HepG2 (cell line): ENCODE measurements at regions not wholly inside any gene's neighbourhood (a gene's known extent, or its start where the extent isn't known, plus 50 kb on each side); places are given as distances from the start of the nearest gene placed in this dataset.

Experiments used
- ATAC-seq: fragments of 200-7000 bp; cut with Tn5 transposase; 3 replicates; pipeline ENCODE4 v1.9.1; 2020; ENCODE audit warnings: mild to moderate bottlenecking, moderate library complexity
- BruUV-seq: library from RNA; stranded (reverse); fragments of 400-500 nt; replicated peaks from 2 replicates; lab custom pipeline; 2021; lab: Mats Ljungman, UMichigan
- CTCF ChIA-PET: fragments of 300-600 bp; formaldehyde crosslinking; extraction: SDS; loops from one replicate; lab custom pipeline; 2021; ENCODE audit warnings: low total read pairs, inconsistent platforms, low intra/inter-chr PET ratio; lab: Yijun Ruan, JAX
- POLR2A ChIA-PET: fragments of 350-600 bp; sonication (Branson Sonifier 250); formaldehyde crosslinking; loops from one replicate; lab custom pipeline; 2020; ENCODE audit warnings: antibody characterized with exemption, inconsistent platforms; lab: Yijun Ruan, JAX
- DNase-seq: peaks from one replicate; pipeline ENCODE4 v3.0.0-alpha.2; 2015; ENCODE audit warnings: low spot score
- FAIRE-seq: peaks from 3 replicates; lab custom pipeline; 2011; peaks lifted over from hg19 to GRCh38; lab: Jason Lieb, UNC
- H2AFZ ChIP-seq: one replicate; pipeline ENCODE4 v1.6.1; 2011; ENCODE audit warnings: low read length, inconsistent platforms
- H3K27ac ChIP-seq: fragments of 300-600 bp; 3 replicates; pipeline ENCODE4 v1.8.0; 2011; ENCODE audit warnings: mixed run types, mild to moderate bottlenecking, mixed read lengths, low read length, inconsistent platforms; ENCODE audit not compliant: insufficient read depth; ENCODE audit errors: extremely low read length
- H3K27me3 ChIP-seq, 2 experiments: fragments of 200-600 bp in 1 of 2; 2 replicates in 1 of 2; 3 replicates in 1 of 2; pipeline versions ENCODE4 v1.6.0 to v1.8.0; 2011; ENCODE audit warnings: low read length in 2 of 2, mild to moderate bottlenecking in 2 of 2, moderate library complexity in 2 of 2, inconsistent platforms in 1 of 2; ENCODE audit not compliant: insufficient read depth in 2 of 2, control insufficient read depth in 1 of 2
- H3K36me3 ChIP-seq, 2 experiments: fragments of 200-600 bp in 1 of 2; replicated peaks in 1 of 2; 2 replicates in 1 of 2; 3 replicates in 1 of 2; pipeline versions ENCODE4 v1.5.1 to v1.8.0; 2011; ENCODE audit warnings: low read length in 2 of 2, inconsistent platforms in 1 of 2; ENCODE audit not compliant: insufficient read depth in 2 of 2, control insufficient read depth in 1 of 2
- H3K4me1 ChIP-seq: 2 replicates; pipeline ENCODE4 v1.5.1; 2012; ENCODE audit warnings: low read length, inconsistent platforms; ENCODE audit not compliant: insufficient read depth
- H3K4me2 ChIP-seq: 2 replicates; pipeline ENCODE4 v1.6.0; 2011; ENCODE audit warnings: low read depth, low read length, inconsistent platforms
- H3K4me3 ChIP-seq, 3 experiments: fragments of 200-600 bp in 1 of 3; sonication (generic), shearing (Covaris generic) in 1 of 3; replicated peaks in 1 of 3; 2 replicates each; pipeline ENCODE4 v1.5.1; 2011 to 2016; ENCODE audit warnings: low read length in 3 of 3, inconsistent platforms in 2 of 3, low read depth in 2 of 3, mild to moderate bottlenecking in 2 of 3, control low read depth in 1 of 3, mixed read lengths in 1 of 3; ENCODE audit not compliant: insufficient read depth in 1 of 3
- H3K79me2 ChIP-seq: one replicate; pipeline ENCODE4 v1.6.1; 2011; ENCODE audit warnings: low read length, inconsistent platforms; ENCODE audit not compliant: insufficient read depth
- H3K9ac ChIP-seq: 2 replicates; pipeline ENCODE4 v1.6.0; 2011; ENCODE audit warnings: mild to moderate bottlenecking, low read depth, low read length, inconsistent platforms; ENCODE audit not compliant: insufficient read depth
- H3K9me3 ChIP-seq: 2 replicates; pipeline ENCODE4 v1.5.1; 2012; ENCODE audit warnings: mild to moderate bottlenecking, low read length
- H4K20me1 ChIP-seq: 2 replicates; pipeline ENCODE4 v1.6.0; 2011; ENCODE audit warnings: inconsistent platforms, mild to moderate bottlenecking, low read length, moderate library complexity; ENCODE audit not compliant: insufficient read depth
- AKAP8 ChIP-seq: sonication (generic); formaldehyde crosslinking; IDR thresholded peaks from 2 replicates; pipeline ENCODE4 v1.5.1; 2020; ENCODE audit warnings: mild to moderate bottlenecking, missing genetic modification reagents
- ARNTL ChIP-seq: sonication (generic); formaldehyde crosslinking; IDR thresholded peaks from 2 replicates; pipeline ENCODE4 v1.4.0; 2020; ENCODE audit warnings: mild to moderate bottlenecking, missing genetic modification reagents
- FOXO1 ChIP-seq: sonication (generic); formaldehyde crosslinking; IDR thresholded peaks from 2 replicates; pipeline ENCODE4 v1.4.0; 2020; ENCODE audit warnings: missing genetic modification reagents
- HNRNPUL1 ChIP-seq: fragments of 200-400 bp; formaldehyde crosslinking; IDR thresholded peaks from 2 replicates; pipeline ENCODE4 v1.6.1; 2017; ENCODE audit warnings: low read depth, mild to moderate bottlenecking, low read length, moderate library complexity
- JUND ChIP-seq: sonication (generic); formaldehyde crosslinking; IDR thresholded peaks from 2 replicates; pipeline ENCODE4 v1.8.0; 2022; ENCODE audit warnings: mild to moderate bottlenecking, missing genetic modification reagents
- MED1 ChIP-seq: sonication (generic); formaldehyde crosslinking; IDR thresholded peaks from 2 replicates; pipeline ENCODE4 v1.4.0; 2020; ENCODE audit warnings: missing genetic modification reagents
- MEF2D ChIP-seq: sonication (generic); formaldehyde crosslinking; IDR thresholded peaks from 2 replicates; pipeline ENCODE4 v1.5.1; 2020; ENCODE audit warnings: mild to moderate bottlenecking, missing genetic modification reagents
- ZKSCAN1 ChIP-seq: fragments of 150-350 bp; IDR thresholded peaks from 2 replicates; pipeline ENCODE4 v1.6.1; 2014; ENCODE audit warnings: low read length
- ZNF263 ChIP-seq: sonication (generic); formaldehyde crosslinking; IDR thresholded peaks from 2 replicates; pipeline ENCODE4 v1.4.0; 2020; ENCODE audit warnings: missing genetic modification reagents
- ZNF382 ChIP-seq: sonication (generic); formaldehyde crosslinking; IDR thresholded peaks from 2 replicates; pipeline ENCODE4 v1.5.0; 2020; ENCODE audit warnings: missing genetic modification reagents, mild to moderate bottlenecking, borderline replicate concordance
- ZNF460 ChIP-seq: sonication (generic); formaldehyde crosslinking; IDR thresholded peaks from 2 replicates; pipeline ENCODE4 v1.5.1; 2020; ENCODE audit warnings: missing genetic modification reagents, mild to moderate bottlenecking, borderline replicate concordance
- WGBS: methylation state at CpG from one replicate; pipeline ENCODE4 v1.1.6; 2017; ENCODE audit warnings: low lambda C conversion rate; 5-methylcytosine and 5-hydroxymethylcytosine counted together
- in situ Hi-C: cut with HindIII; loops from 2 replicates; pipeline ENCODE4 v1.10.0; 2017; ENCODE audit warnings: low pct_unique_long_range_greater_than_20kb; ENCODE audit not compliant: extremely low pct_ligation_motif_present
- intact Hi-C: fragments of 100-400 bp; cut with micrococcal nuclease; formaldehyde crosslinking; loops from one replicate; pipeline ENCODE4 v1.10.0; 2022; ENCODE audit not compliant: unreplicated experiment
- TF ChIP-seq, protein P1 (sequence below): sonication (generic); formaldehyde crosslinking; conservative IDR thresholded peaks from 2 replicates; pipeline ENCODE4 v1.5.0; 2020; ENCODE audit warnings: missing genetic modification reagents
- TF ChIP-seq, protein P2 (sequence below): IDR thresholded peaks from 2 replicates; pipeline ENCODE4 v1.6.1; 2016
- TF ChIP-seq, protein P3 (sequence below): IDR thresholded peaks from 2 replicates; pipeline ENCODE4 v1.6.1; 2016; ENCODE audit warnings: missing genetic modification reagents, missing compliant biosample characterization
- TF ChIP-seq, protein P4 (sequence below), 2 experiments: sonication (generic) in 1 of 2; formaldehyde crosslinking in 1 of 2; IDR thresholded peaks; 2 replicates each; pipeline versions ENCODE4 v1.4.0 to v1.6.1; 2018 to 2020; ENCODE audit warnings: missing genetic modification reagents in 2 of 2, borderline replicate concordance in 1 of 2, low read depth in 1 of 2, mild to moderate bottlenecking in 1 of 2, missing biosample characterization in 1 of 2

DNA sequence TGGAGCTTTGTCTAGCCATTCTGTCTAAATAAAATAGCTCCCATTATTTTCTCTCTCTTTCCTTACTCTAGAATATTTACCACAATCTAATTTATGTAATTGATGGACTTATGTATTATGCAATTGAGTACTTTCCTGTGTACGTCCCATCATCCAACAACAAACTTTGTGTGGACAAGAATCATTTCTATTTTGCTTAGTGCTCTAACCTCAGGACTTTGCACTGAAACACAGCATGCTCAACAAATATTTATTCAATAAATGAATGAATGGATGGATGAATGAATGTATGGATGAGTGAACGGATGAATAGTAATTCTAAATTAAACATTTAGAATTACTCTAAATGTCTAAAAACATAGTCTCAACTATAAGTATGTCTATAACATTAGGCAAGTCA lies 115.2 kb upstream of the RORA start (continued):
- TF ChIP-seq MEF2D (CRISPR knock-in tag) (no peak), ZNF263 (no peak), HNRNPUL1 (no peak), ZNF460 (no peak), FOXO1 (CRISPR knock-in tag) (no peak), ARNTL (CRISPR knock-in tag) (no peak)

DNA sequence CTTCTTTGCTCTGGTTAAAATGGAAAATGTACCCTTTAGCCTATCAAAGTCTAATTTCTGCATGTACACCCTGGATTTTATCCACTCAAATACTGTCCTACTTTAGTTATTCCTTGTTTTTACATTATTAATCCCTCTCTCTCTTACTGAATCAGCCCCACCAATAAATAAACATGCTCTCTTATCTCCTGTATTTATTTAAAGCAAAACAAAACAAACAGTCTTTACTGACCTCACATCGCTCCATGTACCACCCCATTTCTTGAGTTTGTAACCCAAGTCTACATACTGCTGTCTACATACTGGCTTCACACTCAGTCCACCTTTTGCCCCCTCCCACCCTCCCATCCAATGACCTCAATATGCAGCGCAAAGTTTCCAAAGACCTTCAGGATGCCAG lies 113.3 kb upstream of the RORA start:
- H2AFZ ChIP-seq = no peak overlapping the region
- no peak for ATAC-seq
- in situ Hi-C loops (no loop called here), intact Hi-C loops (no loop called here)
- H3K36me3 ChIP-seq = no peaks in the 10 kb centered on the region
- 51% methylated on average over 2 of the region's 2 CpGs for WGBS
- no peak overlapping the region for H3K4me2 ChIP-seq
- no peaks in the 10 kb centered on the region for H3K4me1 ChIP-seq
- POLR2A ChIA-PET = no interaction called here
- H3K9ac ChIP-seq = no peak overlapping the region
- no peak overlapping the region for H3K4me3 ChIP-seq
- no peaks in the 10 kb centered on the region for H3K9me3 ChIP-seq
- BruUV-seq = no TSS peak
- no peak for FAIRE-seq
- DNase-seq = no peak
- no peaks in the 10 kb centered on the region for H3K79me2 ChIP-seq
- CTCF ChIA-PET = no interaction called here
- H4K20me1 ChIP-seq = no peaks in the 10 kb centered on the region
- no peak overlapping the region for H3K27ac ChIP-seq
- no peaks in the 10 kb centered on the region for H3K27me3 ChIP-seq
- TF ChIP-seq, protein P1, sequence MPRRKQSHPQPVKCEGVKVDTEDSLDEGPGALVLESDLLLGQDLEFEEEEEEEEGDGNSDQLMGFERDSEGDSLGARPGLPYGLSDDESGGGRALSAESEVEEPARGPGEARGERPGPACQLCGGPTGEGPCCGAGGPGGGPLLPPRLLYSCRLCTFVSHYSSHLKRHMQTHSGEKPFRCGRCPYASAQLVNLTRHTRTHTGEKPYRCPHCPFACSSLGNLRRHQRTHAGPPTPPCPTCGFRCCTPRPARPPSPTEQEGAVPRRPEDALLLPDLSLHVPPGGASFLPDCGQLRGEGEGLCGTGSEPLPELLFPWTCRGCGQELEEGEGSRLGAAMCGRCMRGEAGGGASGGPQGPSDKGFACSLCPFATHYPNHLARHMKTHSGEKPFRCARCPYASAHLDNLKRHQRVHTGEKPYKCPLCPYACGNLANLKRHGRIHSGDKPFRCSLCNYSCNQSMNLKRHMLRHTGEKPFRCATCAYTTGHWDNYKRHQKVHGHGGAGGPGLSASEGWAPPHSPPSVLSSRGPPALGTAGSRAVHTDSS = no peak
- TF ChIP-seq, protein P2, sequence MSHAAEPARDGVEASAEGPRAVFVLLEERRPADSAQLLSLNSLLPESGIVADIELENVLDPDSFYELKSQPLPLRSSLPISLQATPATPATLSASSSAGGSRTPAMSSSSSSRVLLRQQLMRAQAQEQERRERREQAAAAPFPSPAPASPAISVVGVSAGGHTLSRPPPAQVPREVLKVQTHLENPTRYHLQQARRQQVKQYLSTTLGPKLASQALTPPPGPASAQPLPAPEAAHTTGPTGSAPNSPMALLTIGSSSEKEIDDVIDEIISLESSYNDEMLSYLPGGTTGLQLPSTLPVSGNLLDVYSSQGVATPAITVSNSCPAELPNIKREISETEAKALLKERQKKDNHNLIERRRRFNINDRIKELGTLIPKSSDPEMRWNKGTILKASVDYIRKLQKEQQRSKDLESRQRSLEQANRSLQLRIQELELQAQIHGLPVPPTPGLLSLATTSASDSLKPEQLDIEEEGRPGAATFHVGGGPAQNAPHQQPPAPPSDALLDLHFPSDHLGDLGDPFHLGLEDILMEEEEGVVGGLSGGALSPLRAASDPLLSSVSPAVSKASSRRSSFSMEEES (CRISPR knock-in tag) = no peak
- TF ChIP-seq ZKSCAN1 (no peak), JUND (CRISPR knock-in tag) (no peak), MED1 (CRISPR knock-in tag) (no peak), ZNF382 (no peak), AKAP8 (CRISPR knock-in tag) (no peak)
- TF ChIP-seq, protein P3, sequence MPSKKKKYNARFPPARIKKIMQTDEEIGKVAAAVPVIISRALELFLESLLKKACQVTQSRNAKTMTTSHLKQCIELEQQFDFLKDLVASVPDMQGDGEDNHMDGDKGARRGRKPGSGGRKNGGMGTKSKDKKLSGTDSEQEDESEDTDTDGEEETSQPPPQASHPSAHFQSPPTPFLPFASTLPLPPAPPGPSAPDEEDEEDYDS (CRISPR knock-in tag) = no peak
- TF ChIP-seq, protein P4, sequence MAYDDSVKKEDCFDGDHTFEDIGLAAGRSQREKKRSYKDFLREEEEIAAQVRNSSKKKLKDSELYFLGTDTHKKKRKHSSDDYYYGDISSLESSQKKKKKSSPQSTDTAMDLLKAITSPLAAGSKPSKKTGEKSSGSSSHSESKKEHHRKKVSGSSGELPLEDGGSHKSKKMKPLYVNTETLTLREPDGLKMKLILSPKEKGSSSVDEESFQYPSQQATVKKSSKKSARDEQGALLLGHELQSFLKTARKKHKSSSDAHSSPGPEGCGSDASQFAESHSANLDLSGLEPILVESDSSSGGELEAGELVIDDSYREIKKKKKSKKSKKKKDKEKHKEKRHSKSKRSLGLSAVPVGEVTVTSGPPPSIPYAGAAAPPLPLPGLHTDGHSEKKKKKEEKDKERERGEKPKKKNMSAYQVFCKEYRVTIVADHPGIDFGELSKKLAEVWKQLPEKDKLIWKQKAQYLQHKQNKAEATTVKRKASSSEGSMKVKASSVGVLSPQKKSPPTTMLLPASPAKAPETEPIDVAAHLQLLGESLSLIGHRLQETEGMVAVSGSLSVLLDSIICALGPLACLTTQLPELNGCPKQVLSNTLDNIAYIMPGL (CRISPR knock-in tag; IDR thresholded peaks at IDR 0.05; ENCODE audit: borderline replicate concordance in 1 of 2, low read depth in 1 of 2) = no peak
